Spleen (tissue), 7 donors: ENCODE measurements at regions not wholly inside any gene's neighbourhood (a gene's known extent, or its start where the extent isn't known, plus 50 kb on each side); places are given as distances from the start of the nearest gene placed in this dataset.

ENCODE experiments used
- CTCF ChIP-seq, 11 experiments: fragments of 200-600 bp in 7 of 11; fragments of 450-650 bp in 4 of 11; sonication (generic) in 4 of 11; IDR thresholded peaks in 8 of 11; conservative IDR thresholded peaks in 3 of 11; 1 replicate in 7 of 11; 2 replicates in 4 of 11; pipeline versions ENCODE4 v1.4.0 to v1.8.0; 2016 to 2021; ENCODE audit warnings: antibody characterized with exemption in 11 of 11, inconsistent platforms in 4 of 11, mild to moderate bottlenecking in 1 of 11
- POLR2AphosphoS5 ChIP-seq, 3 donors: sonication (generic); formaldehyde crosslinking; IDR thresholded peaks; one replicate each; pipeline ENCODE4 v1.5.1; 2017; ENCODE audit warnings: antibody characterized with exemption in 3 of 3
- donor health status: DM: no; HTN: no; CAD: no; lungs with moderate emphysema.
- donor health status: DM: no; HTN: no; CAD: no.
- donor health status: DM: no; HTN: no; CAD: no.

GRCh38 chr17:83156408-83156807, 77.0 kb downstream of the METRNL start:
- TF ChIP-seq POLR2AphosphoS5 (IDR thresholded peaks at IDR 0.05) (no peak), CTCF (IDR thresholded peaks at IDR 0.05 in 8 of 11, conservative IDR thresholded peaks at IDR 0.05 in 3 of 11) (no peak)
